ENCODE measurements at regions not wholly inside any gene's neighbourhood (a gene's known extent, or its start where the extent isn't known, plus 50 kb on each side); places are given as distances from the start of the nearest gene placed in this dataset.

DNA sequence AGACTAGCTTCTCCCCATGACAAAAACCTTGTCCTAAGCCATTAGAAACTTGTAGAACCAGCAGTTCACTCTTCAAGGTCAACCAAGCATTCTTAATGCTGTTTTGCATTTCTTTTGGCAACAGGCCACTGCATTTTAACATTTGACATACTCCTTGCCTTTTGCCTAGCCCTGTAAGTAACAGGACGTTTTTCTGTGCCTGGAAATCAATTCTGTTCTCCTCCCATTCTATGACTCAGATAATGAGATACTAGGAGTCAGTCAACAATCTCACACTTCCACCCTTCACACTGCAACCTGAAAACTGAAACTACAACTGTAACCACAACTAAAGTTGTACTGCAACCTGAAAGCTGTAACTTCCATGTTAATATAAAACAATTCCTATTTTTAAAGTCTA is 268.7 kb downstream of the MZT1 start:
- TF ChIP-seq, protein P1, sequence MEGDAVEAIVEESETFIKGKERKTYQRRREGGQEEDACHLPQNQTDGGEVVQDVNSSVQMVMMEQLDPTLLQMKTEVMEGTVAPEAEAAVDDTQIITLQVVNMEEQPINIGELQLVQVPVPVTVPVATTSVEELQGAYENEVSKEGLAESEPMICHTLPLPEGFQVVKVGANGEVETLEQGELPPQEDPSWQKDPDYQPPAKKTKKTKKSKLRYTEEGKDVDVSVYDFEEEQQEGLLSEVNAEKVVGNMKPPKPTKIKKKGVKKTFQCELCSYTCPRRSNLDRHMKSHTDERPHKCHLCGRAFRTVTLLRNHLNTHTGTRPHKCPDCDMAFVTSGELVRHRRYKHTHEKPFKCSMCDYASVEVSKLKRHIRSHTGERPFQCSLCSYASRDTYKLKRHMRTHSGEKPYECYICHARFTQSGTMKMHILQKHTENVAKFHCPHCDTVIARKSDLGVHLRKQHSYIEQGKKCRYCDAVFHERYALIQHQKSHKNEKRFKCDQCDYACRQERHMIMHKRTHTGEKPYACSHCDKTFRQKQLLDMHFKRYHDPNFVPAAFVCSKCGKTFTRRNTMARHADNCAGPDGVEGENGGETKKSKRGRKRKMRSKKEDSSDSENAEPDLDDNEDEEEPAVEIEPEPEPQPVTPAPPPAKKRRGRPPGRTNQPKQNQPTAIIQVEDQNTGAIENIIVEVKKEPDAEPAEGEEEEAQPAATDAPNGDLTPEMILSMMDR (IDR thresholded peaks at IDR 0.05) = no peak
- TF ChIP-seq POLR2A (IDR thresholded peaks at IDR 0.05) = no peak

Measured in adrenal gland (tissue), 5 donors.